ENCODE measurements at regions not wholly inside any gene's neighbourhood (a gene's known extent, or its start where the extent isn't known, plus 50 kb on each side); places are given as distances from the start of the nearest gene placed in this dataset.

DNA sequence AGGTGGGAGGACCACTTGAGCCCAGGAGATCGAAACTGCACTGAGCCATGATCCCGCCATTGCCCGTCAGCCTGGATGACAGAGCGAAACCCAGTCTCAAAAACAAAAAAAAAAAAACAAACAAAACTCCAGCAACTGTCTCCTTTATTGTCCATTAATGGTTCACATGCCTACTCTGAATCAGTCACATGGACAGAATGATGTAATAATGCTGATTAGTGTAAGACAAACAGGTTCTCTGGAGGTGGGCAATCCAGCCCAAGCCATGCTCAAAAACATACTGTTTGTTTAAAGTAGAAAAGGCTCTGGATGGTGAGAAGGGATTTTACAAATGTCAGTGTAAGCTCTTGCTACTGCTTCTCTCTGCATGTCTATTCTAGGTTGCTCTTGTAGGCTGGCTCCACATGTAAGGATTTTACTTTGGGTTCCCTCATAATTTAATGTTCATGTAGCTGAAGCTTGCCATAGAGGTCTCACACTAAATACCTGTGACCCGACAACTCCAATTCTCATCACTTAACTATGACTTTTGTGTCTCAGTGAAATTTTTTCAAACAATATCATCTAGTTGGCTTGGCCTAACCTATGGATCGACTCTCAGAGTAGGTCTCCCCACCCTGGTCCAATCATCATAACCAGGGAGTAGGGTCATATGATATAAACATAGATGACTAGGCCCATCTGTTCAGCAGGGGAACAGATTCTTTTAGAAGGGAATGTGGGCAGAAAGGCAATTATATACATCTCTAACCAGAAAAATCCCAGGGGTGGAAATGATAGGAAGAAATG lies 83.9 kb upstream of the SLC39A10 start:
- TF ChIP-seq, protein P1, sequence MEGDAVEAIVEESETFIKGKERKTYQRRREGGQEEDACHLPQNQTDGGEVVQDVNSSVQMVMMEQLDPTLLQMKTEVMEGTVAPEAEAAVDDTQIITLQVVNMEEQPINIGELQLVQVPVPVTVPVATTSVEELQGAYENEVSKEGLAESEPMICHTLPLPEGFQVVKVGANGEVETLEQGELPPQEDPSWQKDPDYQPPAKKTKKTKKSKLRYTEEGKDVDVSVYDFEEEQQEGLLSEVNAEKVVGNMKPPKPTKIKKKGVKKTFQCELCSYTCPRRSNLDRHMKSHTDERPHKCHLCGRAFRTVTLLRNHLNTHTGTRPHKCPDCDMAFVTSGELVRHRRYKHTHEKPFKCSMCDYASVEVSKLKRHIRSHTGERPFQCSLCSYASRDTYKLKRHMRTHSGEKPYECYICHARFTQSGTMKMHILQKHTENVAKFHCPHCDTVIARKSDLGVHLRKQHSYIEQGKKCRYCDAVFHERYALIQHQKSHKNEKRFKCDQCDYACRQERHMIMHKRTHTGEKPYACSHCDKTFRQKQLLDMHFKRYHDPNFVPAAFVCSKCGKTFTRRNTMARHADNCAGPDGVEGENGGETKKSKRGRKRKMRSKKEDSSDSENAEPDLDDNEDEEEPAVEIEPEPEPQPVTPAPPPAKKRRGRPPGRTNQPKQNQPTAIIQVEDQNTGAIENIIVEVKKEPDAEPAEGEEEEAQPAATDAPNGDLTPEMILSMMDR (IDR thresholded peaks at IDR 0.05; ENCODE audit: low read depth, low read length) = no peak
- TF ChIP-seq EZH2phosphoT487 (IDR thresholded peaks at IDR 0.05; ENCODE audit: low read depth) = no peak
